ENCODE measurements at regions not wholly inside any gene's neighbourhood (a gene's known extent, or its start where the extent isn't known, plus 50 kb on each side); places are given as distances from the start of the nearest gene placed in this dataset.
"Not testable (repeated sequence)": the region's sequence is repeated elsewhere in the genome, so short reads cannot be mapped to it uniquely, and the experiment has no call there.

- intact Hi-C loops (cut with DNase I; ENCODE audit: low total_unique reads) = no loop called here
- no peak for DNase-seq
Observed at GRCh38 chr5:74519679-74520078, 120.8 kb downstream of the ENC1 start.

GRCh38 chr5:74519161-74519571 lies 121.4 kb downstream of the ENC1 start:
- DNase-seq = no peak
- Histone ChIP-seq H3K36me3 (ENCODE audit: low read depth, missing control alignments) (no peaks in the 10 kb centered on the region), H3K27me3 (no peaks in the 10 kb centered on the region), H3K4me3 (no peak overlapping the region), H3K27ac (no peak overlapping the region), H3K9me3 (no peaks in the 10 kb centered on the region), H3K4me1 (no peaks in the 10 kb centered on the region)
- intact Hi-C loops (cut with DNase I; ENCODE audit: low total_unique reads) = no loop called here
- TF ChIP-seq POLR2A (IDR thresholded peaks at IDR 0.05) = no peak
- TF ChIP-seq, protein P1, sequence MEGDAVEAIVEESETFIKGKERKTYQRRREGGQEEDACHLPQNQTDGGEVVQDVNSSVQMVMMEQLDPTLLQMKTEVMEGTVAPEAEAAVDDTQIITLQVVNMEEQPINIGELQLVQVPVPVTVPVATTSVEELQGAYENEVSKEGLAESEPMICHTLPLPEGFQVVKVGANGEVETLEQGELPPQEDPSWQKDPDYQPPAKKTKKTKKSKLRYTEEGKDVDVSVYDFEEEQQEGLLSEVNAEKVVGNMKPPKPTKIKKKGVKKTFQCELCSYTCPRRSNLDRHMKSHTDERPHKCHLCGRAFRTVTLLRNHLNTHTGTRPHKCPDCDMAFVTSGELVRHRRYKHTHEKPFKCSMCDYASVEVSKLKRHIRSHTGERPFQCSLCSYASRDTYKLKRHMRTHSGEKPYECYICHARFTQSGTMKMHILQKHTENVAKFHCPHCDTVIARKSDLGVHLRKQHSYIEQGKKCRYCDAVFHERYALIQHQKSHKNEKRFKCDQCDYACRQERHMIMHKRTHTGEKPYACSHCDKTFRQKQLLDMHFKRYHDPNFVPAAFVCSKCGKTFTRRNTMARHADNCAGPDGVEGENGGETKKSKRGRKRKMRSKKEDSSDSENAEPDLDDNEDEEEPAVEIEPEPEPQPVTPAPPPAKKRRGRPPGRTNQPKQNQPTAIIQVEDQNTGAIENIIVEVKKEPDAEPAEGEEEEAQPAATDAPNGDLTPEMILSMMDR (IDR thresholded peaks at IDR 0.05) = no peak
- 59 to 67% methylated on average over 7 of the region's 7 CpGs for WGBS, 2 donors

More at GRCh38 chr5:74519679-74520078, 120.8 kb downstream of the ENC1 start:
- no peaks in the 10 kb centered on the region for H3K27me3 ChIP-seq
- no peak overlapping the region for H3K4me3 ChIP-seq
- no peaks in the 10 kb centered on the region for H3K4me1 ChIP-seq
- H3K9me3 ChIP-seq = no peaks in the 10 kb centered on the region
- 92 to 94% methylated on average over 4 of the region's 4 CpGs for WGBS, 2 donors
- no peak for TF ChIP-seq POLR2A (IDR thresholded peaks at IDR 0.05)
- TF ChIP-seq, protein P1 (IDR thresholded peaks at IDR 0.05) = no peak
- H3K36me3 ChIP-seq (ENCODE audit: low read depth, missing control alignments) = no peaks in the 10 kb centered on the region
- H3K27ac ChIP-seq = no peak overlapping the region

- intact Hi-C loops (cut with DNase I; ENCODE audit: low total_unique reads) = no loop called here
- DNase-seq = no peak
- Histone ChIP-seq H3K27ac (no peak overlapping the region), H3K4me1 (no peaks in the 10 kb centered on the region), H3K36me3 (ENCODE audit: low read depth, missing control alignments) (no peaks in the 10 kb centered on the region), H3K9me3 (no peaks in the 10 kb centered on the region), H3K4me3 (no peak overlapping the region), H3K27me3 (no peaks in the 10 kb centered on the region)
- TF ChIP-seq, protein P1 (IDR thresholded peaks at IDR 0.05) = no peak
- no peak for TF ChIP-seq POLR2A (IDR thresholded peaks at IDR 0.05)
Observed at GRCh38 chr5:74517700-74518099, 122.8 kb downstream of the ENC1 start.

GRCh38 chr5:74516211-74516636 lies 124.3 kb downstream of the ENC1 start:
- TF ChIP-seq, protein P1 (IDR thresholded peaks at IDR 0.05) = no peak
- TF ChIP-seq POLR2A (IDR thresholded peaks at IDR 0.05) = no peak
- WGBS, 2 donors = 80 to 82% methylated on average over 2 of the region's 2 CpGs
- intact Hi-C loops (cut with DNase I; ENCODE audit: low total_unique reads) = no loop called here

DNA sequence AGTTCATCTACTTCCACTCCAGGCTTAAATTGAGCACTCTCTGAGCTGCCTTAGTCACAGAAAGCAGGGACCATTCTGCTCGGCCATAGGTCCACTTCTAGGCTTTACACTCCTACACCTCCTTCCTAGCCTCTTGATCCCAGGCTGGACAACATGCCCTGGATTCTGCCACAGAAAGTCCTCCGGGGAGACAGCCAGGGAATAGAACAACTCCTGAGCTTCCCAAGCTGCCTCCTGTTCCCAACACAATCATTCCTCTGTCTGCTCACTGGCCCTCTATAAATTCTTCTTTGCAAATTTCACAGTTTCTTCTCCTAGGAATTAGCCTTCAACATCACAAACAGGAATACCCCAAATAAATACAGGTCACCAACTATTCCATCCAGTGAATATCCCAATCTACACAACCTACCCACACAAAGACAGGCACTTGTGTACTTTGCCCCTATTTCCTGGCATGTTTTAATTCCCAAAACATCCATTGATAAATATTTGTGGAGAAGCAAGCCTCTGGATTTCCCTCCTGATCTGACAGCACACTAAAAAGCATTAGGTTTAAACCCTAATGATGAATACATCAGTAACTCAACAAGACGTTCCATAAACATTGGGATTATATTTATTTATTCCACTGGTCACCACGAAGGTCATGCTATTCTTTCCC lies 125.5 kb downstream of the ENC1 start:
- WGBS, 2 donors = 57 to 71% methylated on average over 4 of the region's 4 CpGs
- DNase-seq = no peak
- H3K9me3 ChIP-seq = no peaks in the 10 kb centered on the region
- no peak overlapping the region for H3K4me3 ChIP-seq
- TF ChIP-seq, protein P1 (IDR thresholded peaks at IDR 0.05) = no peak
- no peak for TF ChIP-seq POLR2A (IDR thresholded peaks at IDR 0.05)
- no peaks in the 10 kb centered on the region for H3K27me3 ChIP-seq
- H3K27ac ChIP-seq = no peak overlapping the region
- H3K4me1 ChIP-seq = no peaks in the 10 kb centered on the region
- intact Hi-C loops (cut with DNase I; ENCODE audit: low total_unique reads) = no loop called here
- no peaks in the 10 kb centered on the region for H3K36me3 ChIP-seq (ENCODE audit: low read depth, missing control alignments)

More at GRCh38 chr5:74516211-74516636, 124.3 kb downstream of the ENC1 start:
- DNase-seq = no peak
- Histone ChIP-seq H3K4me1 (no peaks in the 10 kb centered on the region), H3K27ac (no peak overlapping the region), H3K4me3 (no peak overlapping the region), H3K9me3 (no peaks in the 10 kb centered on the region), H3K36me3 (ENCODE audit: low read depth, missing control alignments) (no peaks in the 10 kb centered on the region), H3K27me3 (no peaks in the 10 kb centered on the region)

- intact Hi-C loops (cut with DNase I; ENCODE audit: low total_unique reads) = not testable (repeated sequence)
Observed at GRCh38 chr5:74511770-74512169, 128.8 kb downstream of the ENC1 start.

More at GRCh38 chr5:74511770-74512169, 128.8 kb downstream of the ENC1 start:
- H3K9me3 ChIP-seq; H3K4me3 ChIP-seq; DNase-seq; H3K27ac ChIP-seq; H3K27me3 ChIP-seq; H3K36me3 ChIP-seq (ENCODE audit: low read depth, missing control alignments); H3K4me1 ChIP-seq: not testable (repeated sequence)
- 95% methylated on average over 2 of the region's 2 CpGs for WGBS, 2 donors

Data from testis (tissue), 2 donors.